Caco-2 (cell line): ENCODE measurements at regions not wholly inside any gene's neighbourhood (a gene's known extent, or its start where the extent isn't known, plus 50 kb on each side); places are given as distances from the start of the nearest gene placed in this dataset.

Experiments
- BruUV-seq: library from RNA; stranded (reverse); fragments of 400-500 nt; replicated peaks from 2 replicates; lab custom pipeline; 2021; lab: Mats Ljungman, UMichigan
- CTCF ChIA-PET: fragments of 300-600 bp; sonication (Branson Sonifier 250); formaldehyde crosslinking; loops from one replicate; lab custom pipeline; 2022; ENCODE audit warnings: antibody characterized with exemption; lab: Charles Lee
- POLR2A ChIA-PET: fragments of 300-600 bp; sonication (Branson Sonifier 250); formaldehyde crosslinking; loops from one replicate; lab custom pipeline; 2022; ENCODE audit warnings: antibody characterized with exemption; lab: Charles Lee
- DNase-seq, 2 experiments: peaks; one replicate each; pipeline versions ENCODE4 v3.0.0 to v3.0.0-alpha.2; 2020 to 2022
- H3K27me3 ChIP-seq: replicated peaks from 2 replicates; pipeline ENCODE4 v1.6.0; 2011; ENCODE audit warnings: low read length; ENCODE audit not compliant: control insufficient read depth, insufficient read depth
- H3K36me3 ChIP-seq: 2 replicates; pipeline ENCODE4 v1.5.1; 2011; ENCODE audit warnings: low read length; ENCODE audit not compliant: control insufficient read depth, insufficient read depth
- H3K4me1 ChIP-seq: fragments of 250-450 bp; sonication (Bioruptor Pico); 2 replicates; pipeline ENCODE4 v1.5.1; 2020; ENCODE audit warnings: mild to moderate bottlenecking
- H3K4me3 ChIP-seq: 2 replicates; pipeline ENCODE4 v1.5.1; 2011; ENCODE audit warnings: low read depth, mild to moderate bottlenecking, control low read depth, low read length
- H3K9me3 ChIP-seq: fragments of 250-450 bp; sonication (Bioruptor Pico); 2 replicates; pipeline ENCODE4 v1.5.1; 2020; ENCODE audit warnings: mild to moderate bottlenecking, moderate library complexity
- H3K27ac Mint-ChIP-seq: one replicate; pipeline ENCODE4 v1.8.0; 2022; ENCODE audit warnings: mixed read lengths; ENCODE audit not compliant: unreplicated experiment
- H3K27me3 Mint-ChIP-seq: one replicate; pipeline ENCODE4 v1.8.0; 2022; ENCODE audit warnings: mixed read lengths; ENCODE audit not compliant: insufficient read depth, unreplicated experiment
- H3K36me3 Mint-ChIP-seq: one replicate; pipeline ENCODE4 v1.8.0; 2022; ENCODE audit warnings: mild to moderate bottlenecking, mixed read lengths; ENCODE audit not compliant: insufficient read depth, unreplicated experiment
- H3K4me1 Mint-ChIP-seq: one replicate; pipeline ENCODE4 v1.8.0; 2022; ENCODE audit warnings: low read depth, mixed read lengths; ENCODE audit not compliant: unreplicated experiment
- H3K4me3 Mint-ChIP-seq: one replicate; pipeline ENCODE4 v1.8.0; 2022; ENCODE audit warnings: mild to moderate bottlenecking, moderate library complexity, mixed read lengths; ENCODE audit not compliant: unreplicated experiment
- H3K9me3 Mint-ChIP-seq: one replicate; pipeline ENCODE4 v1.8.0; 2022; ENCODE audit warnings: mixed read lengths; ENCODE audit not compliant: unreplicated experiment
- CTCF ChIP-seq, 2 experiments: fragments of 200-600 bp in 1 of 2; IDR thresholded peaks; 1 replicate in 1 of 2; 2 replicates in 1 of 2; pipeline versions ENCODE4 v1.5.1 to v1.8.0; 2011 to 2022; ENCODE audit warnings: antibody characterized with exemption in 1 of 2, control low read depth in 1 of 2, inconsistent platforms in 1 of 2, low read depth in 1 of 2, low read length in 1 of 2, mild to moderate bottlenecking in 1 of 2, moderate library complexity in 1 of 2; ENCODE audit not compliant: insufficient read depth in 1 of 2, severe bottlenecking in 1 of 2, unreplicated experiment in 1 of 2
- intact Hi-C: fragments of 100-400 bp; cut with micrococcal nuclease; formaldehyde crosslinking; loops from one replicate; pipeline ENCODE4 v1.10.0; 2022; ENCODE audit not compliant: unreplicated experiment

DNA sequence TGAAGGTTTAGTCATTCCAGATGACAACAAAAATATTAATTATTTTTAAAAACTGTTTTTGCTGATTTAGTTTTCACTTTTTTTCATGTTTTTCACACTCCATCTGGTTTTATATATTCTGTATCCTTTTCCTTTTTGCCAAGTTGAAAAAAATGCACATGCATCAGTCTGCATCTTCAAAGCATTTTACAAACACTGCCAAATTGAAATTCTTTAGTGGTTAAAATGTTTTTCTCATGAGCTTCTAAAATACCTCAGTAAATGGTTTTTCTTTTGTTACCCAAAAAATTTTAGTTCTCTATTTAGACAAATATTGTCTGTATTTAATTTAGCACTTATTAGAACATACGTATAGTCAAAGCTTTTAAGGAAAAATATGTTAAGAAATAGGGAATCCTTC lies 386.9 kb upstream of the HSF2 start:
- Histone ChIP-seq H3K4me1 (peaks cover 4% of the 10 kb centered on the region; the same call in 1 of the 2 replicates), H3K9me3 (no peaks in the 10 kb centered on the region), H3K36me3 (no peaks in the 10 kb centered on the region), H3K4me3 (no peak overlapping the region), H3K27me3 (no peaks in the 10 kb centered on the region)
- no peak for DNase-seq
- Mint-ChIP-seq H3K36me3 (no peaks in the 10 kb centered on the region), H3K27me3 (no peaks in the 10 kb centered on the region), H3K9me3 (no peaks in the 10 kb centered on the region), H3K4me1 (no peaks in the 10 kb centered on the region), H3K27ac (no peak overlapping the region), H3K4me3 (no peak overlapping the region)
- CTCF ChIA-PET: no interaction called here
- no TSS peak for BruUV-seq
- POLR2A ChIA-PET: no interaction called here
- no peak for TF ChIP-seq CTCF (IDR thresholded peaks at IDR 0.05; ENCODE audit: insufficient read depth in 1 of 2, low read depth in 1 of 2, low read length in 1 of 2, severe bottlenecking in 1 of 2, unreplicated experiment in 1 of 2)
- intact Hi-C loops: no loop called here

GRCh38 chr6:122014961-122015360 lies 384.5 kb upstream of the HSF2 start:
- H3K27ac Mint-ChIP-seq: no peak overlapping the region
- H3K9me3 Mint-ChIP-seq: no peaks in the 10 kb centered on the region
- H3K4me1 Mint-ChIP-seq: no peaks in the 10 kb centered on the region
- Histone ChIP-seq H3K4me3 (no peak overlapping the region), H3K27me3 (no peaks in the 10 kb centered on the region), H3K4me1 (no peaks in the 10 kb centered on the region), H3K9me3 (no peaks in the 10 kb centered on the region), H3K36me3 (no peaks in the 10 kb centered on the region)
- H3K27me3 Mint-ChIP-seq: no peaks in the 10 kb centered on the region
- intact Hi-C loops: no loop called here
- no peaks in the 10 kb centered on the region for H3K36me3 Mint-ChIP-seq
- POLR2A ChIA-PET: no interaction called here
- no peak for TF ChIP-seq CTCF (IDR thresholded peaks at IDR 0.05; ENCODE audit: insufficient read depth in 1 of 2, low read depth in 1 of 2, low read length in 1 of 2, severe bottlenecking in 1 of 2, unreplicated experiment in 1 of 2)
- CTCF ChIA-PET: no interaction called here
- no peak for DNase-seq
- no TSS peak for BruUV-seq
- no peak overlapping the region for H3K4me3 Mint-ChIP-seq

- no peaks in the 10 kb centered on the region for H3K27me3 ChIP-seq
- no TSS peak for BruUV-seq
- TF ChIP-seq CTCF (IDR thresholded peaks at IDR 0.05; ENCODE audit: insufficient read depth in 1 of 2, low read depth in 1 of 2, low read length in 1 of 2, severe bottlenecking in 1 of 2, unreplicated experiment in 1 of 2): no peak
- POLR2A ChIA-PET: no interaction called here
- CTCF ChIA-PET: no interaction called here
- no peak for DNase-seq
- Mint-ChIP-seq H3K36me3 (no peaks in the 10 kb centered on the region), H3K4me1 (peaks cover 6% of the 10 kb centered on the region), H3K4me3 (no peak overlapping the region), H3K27ac (no peak overlapping the region), H3K9me3 (no peaks in the 10 kb centered on the region), H3K27me3 (no peaks in the 10 kb centered on the region)
- H3K36me3 ChIP-seq: no peaks in the 10 kb centered on the region
- intact Hi-C loops: no loop called here
- no peaks in the 10 kb centered on the region for H3K9me3 ChIP-seq
- H3K4me3 ChIP-seq: no peak overlapping the region
- H3K4me1 ChIP-seq: no peaks in the 10 kb centered on the region
Observed at GRCh38 chr6:122020588-122021264, 378.7 kb upstream of the HSF2 start.
